GM04504 (cell line): ENCODE measurements at regions not wholly inside any gene's neighbourhood (a gene's known extent, or its start where the extent isn't known, plus 50 kb on each side); places are given as distances from the start of the nearest gene placed in this dataset.
A peak's percentile ranks its signal among the peaks of the same experiment; 100 is the strongest.
"Not testable (repeated sequence)": the region's sequence is repeated elsewhere in the genome, so short reads cannot be mapped to it uniquely, and the experiment has no call there.

Experiments
- DNase-seq: peaks from one replicate; pipeline ENCODE4 v3.0.0-alpha.2; 2012; ENCODE audit warnings: low read depth

DNA sequence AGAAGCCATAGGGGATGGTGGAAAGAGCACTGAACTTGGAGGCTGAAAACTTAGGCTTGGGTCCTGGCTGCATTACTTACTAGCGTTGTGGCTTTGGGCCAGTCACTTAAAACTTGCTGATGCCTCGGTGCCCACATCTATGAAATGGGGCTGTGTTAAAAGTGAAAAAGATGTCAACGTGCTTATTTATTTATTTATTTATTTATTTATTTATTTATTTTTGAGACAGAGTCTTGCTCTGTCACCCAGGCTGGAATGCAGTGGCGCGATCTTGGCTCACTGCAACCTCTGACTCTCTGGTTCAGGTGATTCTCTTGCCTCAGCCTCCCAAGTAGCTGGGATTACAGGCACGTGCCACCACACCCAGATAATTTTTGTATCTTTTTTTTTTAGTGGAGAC lies 94.3 kb downstream of the MRM1 start:
- not testable (repeated sequence) for DNase-seq

GRCh38 chr17:36696805-36697204 lies 95.4 kb downstream of the MRM1 start:
- DNase-seq = no peak

GRCh38 chr17:36697903-36698530 lies 96.6 kb downstream of the MRM1 start:
- no peak for DNase-seq

- DNase-seq = no peak
Measured at GRCh38 chr17:36701429-36702099, 100.2 kb downstream of the MRM1 start.

GRCh38 chr17:36702636-36703035 lies 101.3 kb downstream of the MRM1 start:
- DNase-seq = no peak

DNA sequence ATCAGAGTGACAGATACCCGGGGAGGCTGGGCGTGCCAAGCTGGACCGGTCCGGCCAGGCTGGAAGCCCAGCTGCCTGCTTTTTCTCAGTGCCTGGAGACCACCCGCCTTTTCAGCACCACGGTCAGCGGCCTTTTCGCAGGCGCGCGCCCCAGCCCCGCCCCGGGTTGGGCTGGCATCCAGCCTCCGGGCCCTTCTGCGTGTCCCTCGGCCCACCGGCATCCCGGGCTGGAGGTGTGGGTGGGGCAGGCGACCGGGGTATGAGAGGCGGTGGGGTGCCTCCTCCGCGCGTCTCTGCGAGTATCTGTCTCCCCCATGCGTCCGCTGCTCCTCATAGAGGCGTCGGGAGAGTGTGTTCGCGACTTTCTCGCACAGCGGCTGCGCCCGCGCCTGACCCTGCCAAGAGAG lies 102.5 kb downstream of the MRM1 start:
- DNase-seq = peak; percentile 2

GRCh38 chr17:36705283-36705795 lies 104.0 kb downstream of the MRM1 start:
- DNase-seq = no peak

GRCh38 chr17:36705874-36706731 lies 104.7 kb downstream of the MRM1 start:
- DNase-seq = peak; percentile 6

- no peak for DNase-seq
Measured at GRCh38 chr17:36707904-36708303, 106.5 kb downstream of the MRM1 start.

DNA sequence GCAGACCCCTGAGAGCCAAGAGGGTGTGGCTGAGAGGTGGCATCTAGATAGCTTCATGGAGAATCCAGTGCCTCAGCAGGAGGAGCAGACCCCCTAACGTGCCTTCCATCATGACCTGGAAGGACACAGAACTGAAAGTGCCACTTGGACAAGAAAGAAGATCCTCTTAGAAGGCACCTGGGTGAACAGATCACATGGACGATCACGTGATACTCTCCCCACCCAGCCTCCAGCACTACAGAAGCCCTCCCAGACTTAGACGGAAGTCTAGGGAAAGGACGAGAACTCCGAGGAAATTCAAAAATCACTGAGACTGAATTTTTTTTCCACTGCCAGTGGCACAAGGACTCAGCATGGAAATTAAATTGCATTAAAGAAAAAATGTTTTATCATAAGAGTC lies 113.4 kb downstream of the MRM1 start:
- no peak for DNase-seq

DNA sequence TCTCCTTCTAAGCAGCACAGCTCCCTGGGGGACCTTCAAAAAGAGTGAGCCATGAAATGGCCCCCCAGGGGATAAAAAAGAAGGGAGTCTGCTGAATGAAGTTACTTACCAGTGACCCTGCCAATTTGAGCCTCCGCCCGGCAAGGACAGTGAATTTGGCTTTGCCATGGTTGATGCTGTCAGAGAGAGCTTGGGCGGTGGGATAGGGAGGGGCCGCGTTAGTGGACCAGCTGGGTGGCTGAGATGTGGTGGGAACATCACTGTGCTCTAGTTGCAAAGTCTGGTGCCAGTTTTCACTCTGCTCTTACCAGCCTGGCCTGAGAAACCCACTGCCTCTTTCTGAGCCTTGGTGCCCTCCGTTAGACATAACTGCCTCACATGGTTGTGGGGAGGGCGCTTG lies 114.6 kb downstream of the MRM1 start:
- no peak for DNase-seq

DNA sequence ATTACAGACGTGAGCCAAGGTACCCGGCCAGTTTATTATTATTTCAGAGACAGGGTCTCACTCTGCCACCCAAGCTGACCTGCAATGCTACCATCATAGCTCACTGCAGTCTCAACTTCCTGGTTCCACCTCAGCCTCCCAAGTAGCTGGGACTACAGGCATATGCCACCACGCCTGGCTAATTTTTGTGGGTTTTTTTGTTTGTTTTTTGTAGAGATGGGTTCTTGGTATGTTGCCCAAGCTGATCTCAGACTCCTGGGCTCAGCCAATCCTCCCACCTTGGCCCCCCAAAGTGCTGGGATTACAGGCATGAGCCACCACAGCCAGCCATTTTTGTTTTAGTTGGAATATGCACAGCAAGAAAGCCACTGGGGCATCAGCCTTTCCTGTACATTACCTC lies 115.7 kb downstream of the MRM1 start:
- DNase-seq = no peak

- no peak for DNase-seq
Measured at GRCh38 chr17:36720131-36720530, 118.7 kb downstream of the MRM1 start.

GRCh38 chr17:36721560-36722120 lies 120.3 kb downstream of the MRM1 start:
- DNase-seq = no peak

DNA sequence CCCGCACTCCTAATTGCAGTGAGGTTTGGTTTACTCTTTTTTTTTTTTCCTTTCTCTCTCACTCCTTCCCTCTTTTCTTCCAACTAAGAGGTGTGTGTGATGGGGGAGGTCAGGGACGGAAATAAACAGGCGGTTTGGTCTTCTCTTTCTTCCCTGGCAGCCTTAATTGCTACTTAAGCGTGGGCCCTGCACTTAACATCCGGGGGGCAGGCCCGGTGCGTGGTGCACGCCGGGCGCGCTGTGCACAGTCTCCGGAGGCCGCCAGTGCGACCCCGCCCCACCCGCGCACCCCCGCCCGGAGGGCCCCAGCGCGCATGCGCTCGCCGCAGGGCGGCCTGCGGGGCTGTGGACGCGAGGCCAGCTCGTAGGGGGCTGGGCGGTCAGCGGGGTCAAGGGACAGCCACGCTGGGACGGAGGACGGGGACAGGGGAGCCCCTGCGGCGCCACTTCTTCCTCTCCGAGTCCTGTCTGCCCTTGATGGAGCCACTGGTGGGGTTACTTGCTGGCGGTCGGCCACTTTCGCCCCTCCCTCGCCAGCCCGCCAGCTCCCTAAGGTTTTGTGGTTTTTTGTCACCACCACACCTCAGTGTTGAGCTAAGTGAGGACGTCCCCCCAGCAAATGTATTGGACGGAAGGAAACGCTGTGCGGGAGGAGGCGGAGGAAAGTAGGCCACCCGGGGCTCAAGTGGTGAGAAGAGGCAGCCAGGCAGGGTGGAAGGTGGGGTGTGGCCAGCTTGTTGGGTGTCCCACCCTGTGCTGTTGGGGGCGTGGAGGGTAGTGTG lies 120.9 kb downstream of the MRM1 start:
- no peak for DNase-seq

- no peak for DNase-seq
Measured at GRCh38 chr17:36722903-36723263, 121.5 kb downstream of the MRM1 start.

DNA sequence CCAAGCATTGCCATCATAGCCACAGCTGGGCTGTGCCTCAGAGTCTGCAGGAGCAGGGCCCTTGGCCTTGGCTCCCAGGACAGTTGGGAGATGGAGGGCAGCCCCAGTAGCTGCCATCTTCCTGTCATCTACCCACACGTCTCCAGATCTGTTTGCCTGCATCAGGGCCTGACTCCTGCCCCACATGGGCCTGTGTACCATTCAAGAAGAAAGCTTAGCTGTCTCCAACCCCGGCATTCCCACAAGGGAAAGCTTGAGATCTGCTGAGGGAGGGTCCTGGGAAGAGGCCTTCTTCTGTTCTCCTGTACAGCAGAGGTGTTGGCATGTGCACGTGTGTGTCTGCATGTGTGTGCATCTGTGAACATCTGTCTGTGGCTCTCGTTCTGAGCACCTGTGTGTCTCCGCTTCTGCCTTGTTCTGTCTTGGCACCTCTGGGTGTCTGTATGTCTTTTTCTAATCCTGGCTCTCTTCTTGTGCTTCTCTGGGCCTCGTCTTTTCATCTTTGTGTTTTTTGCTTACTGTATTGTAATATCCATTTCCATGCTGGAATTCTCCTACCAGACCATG lies 122.2 kb downstream of the MRM1 start:
- DNase-seq = no peak

- no peak for DNase-seq
Measured at GRCh38 chr17:36726199-36726598, 124.8 kb downstream of the MRM1 start.

- DNase-seq = no peak
Measured at GRCh38 chr17:36727052-36727451, 125.7 kb downstream of the MRM1 start.

DNA sequence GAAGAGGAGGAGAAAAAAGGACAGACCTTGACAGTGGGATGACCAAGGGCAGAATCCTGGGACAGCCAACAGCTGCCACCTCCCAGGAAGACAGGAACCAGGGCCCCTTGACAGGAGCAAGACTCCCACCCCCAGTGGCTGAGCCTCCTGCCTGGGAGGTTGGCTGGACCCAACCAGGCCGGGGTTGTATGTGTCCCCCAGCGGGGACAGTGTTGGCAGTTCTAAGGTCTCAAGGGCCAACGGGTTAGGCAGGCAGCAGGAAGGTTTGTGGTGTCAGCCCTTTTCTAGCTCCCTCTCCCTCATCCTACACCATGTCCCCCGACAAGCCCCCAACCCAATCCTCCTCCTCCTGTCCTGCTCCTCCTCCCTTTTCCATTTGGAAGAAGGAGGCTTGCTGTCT lies 126.2 kb downstream of the MRM1 start:
- DNase-seq = no peak
